HEK293T (cell line): ENCODE measurements at regions not wholly inside any gene's neighbourhood (a gene's known extent, or its start where the extent isn't known, plus 50 kb on each side); places are given as distances from the start of the nearest gene placed in this dataset.

Experiments
- ARNT ChIP-seq: fragments of 450-650 bp; IDR thresholded peaks from 2 replicates; pipeline ENCODE4 v1.6.1; 2017; ENCODE audit warnings: mild to moderate bottlenecking
- BHLHE40 ChIP-seq: fragments of 450-650 bp; IDR thresholded peaks from 2 replicates; pipeline ENCODE4 v1.6.1; 2016; ENCODE audit warnings: mild to moderate bottlenecking, moderate library complexity, borderline replicate concordance
- ELF4 ChIP-seq: fragments of 450-650 bp; IDR thresholded peaks from 2 replicates; pipeline ENCODE4 v1.6.1; 2017; ENCODE audit warnings: antibody characterized with exemption
- FOXA1 ChIP-seq: fragments of 450-650 bp; IDR thresholded peaks from 2 replicates; pipeline ENCODE4 v1.6.1; 2016; ENCODE audit warnings: mild to moderate bottlenecking
- FOXM1 ChIP-seq: fragments of 450-650 bp; IDR thresholded peaks from 2 replicates; pipeline ENCODE4 v1.6.1; 2017; ENCODE audit warnings: mild to moderate bottlenecking, borderline replicate concordance
- LEF1 ChIP-seq: fragments of 450-650 bp; IDR thresholded peaks from 2 replicates; pipeline ENCODE4 v1.6.1; 2017; ENCODE audit warnings: mild to moderate bottlenecking, borderline replicate concordance
- NFRKB ChIP-seq: fragments of 450-650 bp; IDR thresholded peaks from 2 replicates; pipeline ENCODE4 v1.6.1; 2016; ENCODE audit warnings: mild to moderate bottlenecking, moderate library complexity
- PKNOX1 ChIP-seq: fragments of 450-650 bp; IDR thresholded peaks from 2 replicates; pipeline ENCODE4 v1.6.1; 2016
- SP1 ChIP-seq: fragments of 450-650 bp; IDR thresholded peaks from 2 replicates; pipeline ENCODE4 v1.6.1; 2017
- TARDBP ChIP-seq: fragments of 450-650 bp; IDR thresholded peaks from 2 replicates; pipeline ENCODE4 v1.6.1; 2016
- ZNF384 ChIP-seq: fragments of 450-650 bp; IDR thresholded peaks from 2 replicates; pipeline ENCODE4 v1.6.1; 2016

GRCh38 chr5:89583534-89583933 lies 700.5 kb upstream of the MEF2C start:
- TF ChIP-seq SP1 (no peak), LEF1 (no peak), TARDBP (no peak), FOXA1 (no peak), ARNT (no peak), FOXM1 (no peak), PKNOX1 (no peak), ELF4 (no peak), BHLHE40 (no peak), ZNF384 (no peak), NFRKB (no peak)
